NT2/D1 (cell line): ENCODE measurements at regions not wholly inside any gene's neighbourhood (a gene's known extent, or its start where the extent isn't known, plus 50 kb on each side); places are given as distances from the start of the nearest gene placed in this dataset.

Experiments
- YY1 ChIP-seq: IDR thresholded peaks from 2 replicates; pipeline ENCODE4 v1.6.1; 2011; ENCODE audit not compliant: insufficient read length, insufficient read depth
- ZNF274 ChIP-seq: IDR thresholded peaks from 2 replicates; pipeline ENCODE4 v1.6.1; 2011; ENCODE audit warnings: mild to moderate bottlenecking, low read depth, low read length

DNA sequence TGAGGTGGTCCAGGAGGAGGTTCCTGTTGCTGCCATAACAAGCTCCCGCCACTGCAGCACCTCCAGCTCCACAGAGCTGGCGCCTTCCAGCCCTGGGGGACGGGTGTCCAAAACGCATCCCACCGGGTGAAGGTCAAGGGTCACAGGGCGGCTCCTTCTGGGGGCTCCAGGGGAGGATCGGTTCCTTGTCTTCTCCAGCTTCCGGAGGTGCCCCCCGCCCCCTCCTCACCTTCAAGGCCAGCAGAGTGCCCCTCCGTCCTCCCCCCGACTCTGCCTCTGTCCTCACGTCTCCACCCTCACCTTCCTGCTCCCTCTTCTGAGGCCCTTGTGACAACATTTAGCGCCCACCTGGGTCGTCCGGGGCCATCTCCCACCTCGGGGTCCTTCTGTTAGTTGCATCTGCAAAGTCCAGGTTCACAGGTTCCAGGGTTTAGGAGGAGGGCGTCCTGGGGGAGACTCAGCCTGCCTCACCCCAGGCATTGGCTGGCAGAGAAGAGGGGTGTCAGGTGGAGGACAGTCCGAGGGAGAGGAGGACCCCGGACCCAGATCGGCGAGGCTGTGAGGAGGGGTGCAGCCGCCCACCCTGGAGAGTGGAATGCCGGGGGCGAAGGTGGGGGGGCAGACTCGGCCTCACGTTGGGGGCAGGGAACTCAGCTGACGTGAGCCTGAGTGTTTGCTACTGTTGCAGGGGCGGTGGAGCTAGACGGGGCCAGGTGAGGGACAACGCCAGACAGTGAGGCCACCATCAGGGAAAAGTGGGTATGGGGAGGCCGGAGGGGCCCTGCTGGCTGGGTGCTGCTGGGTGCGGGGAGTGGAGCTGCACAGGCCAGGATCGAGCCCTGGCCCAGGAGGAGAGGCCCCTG lies 205.5 kb upstream of the C14orf180 start:
- no peak for TF ChIP-seq ZNF274
- no peak for TF ChIP-seq YY1
